Heart left ventricle (tissue), 13 donors: ENCODE measurements at regions not wholly inside any gene's neighbourhood (a gene's known extent, or its start where the extent isn't known, plus 50 kb on each side); places are given as distances from the start of the nearest gene placed in this dataset.

Experiments
- CTCF ChIP-seq, 12 donors: fragments of 200-600 bp; sonication (generic) in 4 of 12; IDR thresholded peaks; one replicate each; pipeline versions ENCODE4 v1.5.0 to v1.8.0; 2018 to 2022; ENCODE audit warnings: antibody characterized with exemption in 12 of 12, mild to moderate bottlenecking in 5 of 12
- POLR2A ChIP-seq, 2 donors: fragments of 450-650 bp; IDR thresholded peaks; one replicate each; pipeline ENCODE4 v1.6.1; 2017; ENCODE audit warnings: antibody characterized with exemption in 2 of 2, mild to moderate bottlenecking in 2 of 2, moderate library complexity in 2 of 2
- donor health status: ischemic (EF 13 %, LVEDD 7.1; RV severe dilation, severe dysfunction).
- donor health status: DM: no; HTN: yes; CAD: no.
- donor health status: DM: no; HTN: no; CAD: no.
- donor health status: ischemic (EF 25% LVEDD 6.9; RV normal size, moderate dysfunction).
- donor health status: ischemic (EF 25% LVEDD 5.7; RV mildly dilated, moderate dysfunction).
- donor health status: ischemic (EF 35%, LVEDD 5.7; RV mildly dilated, moderate dysfunction).
- donor health status: nonischemic (EF 11% LVEDD 7.7; RV severe dilation, severe dysfunction).
- donor health status: DM: yes; HTN: yes; CAD: no.
- donor health status: PGD.
- donor health status: ischemic (EF 29% LVEDD 5.4; RV normal size, mild dysfunction).
- donor health status: nonischemic (EF 23%, LVEDD 6.1; RV moderate dilation, normal function).

GRCh38 chr1:189764391-189765320 is 713.0 kb downstream of the BRINP3 start:
- no peak for TF ChIP-seq POLR2A (IDR thresholded peaks at IDR 0.05)
- TF ChIP-seq CTCF (IDR thresholded peaks at IDR 0.05), result no peak
